HEK293 (cell line): ENCODE measurements at regions not wholly inside any gene's neighbourhood (a gene's known extent, or its start where the extent isn't known, plus 50 kb on each side); places are given as distances from the start of the nearest gene placed in this dataset.

ENCODE experiments used
- CTCF ChIA-PET: fragments of 350-600 bp; formaldehyde crosslinking; extraction: SDS; loops from one replicate; lab custom pipeline; 2021; ENCODE audit warnings: antibody characterized with exemption; lab: Yijun Ruan, JAX
- POLR2A ChIA-PET: fragments of 300-600 bp; formaldehyde crosslinking; extraction: SDS; loops from one replicate; lab custom pipeline; 2020; ENCODE audit warnings: antibody characterized with exemption, inconsistent platforms; lab: Yijun Ruan, JAX
- H3K27ac ChIP-seq: fragments of 200-500 bp; sonication (Bioruptor generic); 2 replicates; pipeline ENCODE4 v1.5.1; 2014; ENCODE audit warnings: low read depth, low read length, control low read depth, inconsistent platforms; ENCODE audit errors: extremely low read depth
- H3K36me3 ChIP-seq, 2 experiments: fragments of 200-500 bp in 1 of 2; sonication (Bioruptor generic) in 1 of 2; 1 replicate in 1 of 2; 2 replicates in 1 of 2; pipeline ENCODE4 v1.5.1; 2014 to 2017; ENCODE audit warnings: inconsistent platforms in 2 of 2, low read length in 2 of 2; ENCODE audit not compliant: control insufficient read depth in 2 of 2, insufficient read depth in 1 of 2
- H3K4me1 ChIP-seq: fragments of 200-500 bp; sonication (Bioruptor generic); 2 replicates; pipeline ENCODE4 v1.5.1; 2014; ENCODE audit warnings: mild to moderate bottlenecking, low read length, inconsistent platforms; ENCODE audit not compliant: control insufficient read depth, insufficient read depth
- H3K4me3 ChIP-seq: 2 replicates; pipeline ENCODE4 v1.5.1; 2011; ENCODE audit warnings: low read depth, mild to moderate bottlenecking, control low read depth, low read length, moderate library complexity
- H3K9me3 ChIP-seq: fragments of 200-500 bp; sonication (Bioruptor generic); 2 replicates; pipeline ENCODE4 v1.5.1; 2014; ENCODE audit warnings: low read depth, low read length, inconsistent platforms; ENCODE audit not compliant: control insufficient read depth, insufficient read depth
- RBAK ChIP-seq: fragments of 450-650 bp; formaldehyde crosslinking; IDR thresholded peaks from 2 replicates; pipeline ENCODE4 v1.5.1; 2016; ENCODE audit warnings: missing biosample characterization, missing genetic modification characterization
- SALL2 ChIP-seq: fragments of 450-650 bp; formaldehyde crosslinking; IDR thresholded peaks from 2 replicates; pipeline ENCODE4 v1.5.0; 2017; ENCODE audit warnings: missing biosample characterization, mild to moderate bottlenecking, missing genetic modification characterization, borderline replicate concordance
- WT1 ChIP-seq: fragments of 450-650 bp; formaldehyde crosslinking; IDR thresholded peaks from 2 replicates; pipeline ENCODE4 v1.5.1; 2016; ENCODE audit warnings: missing biosample characterization, missing genetic modification characterization
- ZBTB1 ChIP-seq: fragments of 450-650 bp; formaldehyde crosslinking; IDR thresholded peaks from 2 replicates; pipeline ENCODE4 v1.5.1; 2016; ENCODE audit warnings: missing biosample characterization, missing genetic modification characterization
- ZEB2 ChIP-seq: fragments of 450-650 bp; formaldehyde crosslinking; IDR thresholded peaks from 2 replicates; pipeline ENCODE4 v1.5.1; 2016; ENCODE audit warnings: missing biosample characterization, missing genetic modification characterization
- ZIC2 ChIP-seq: fragments of 450-650 bp; formaldehyde crosslinking; IDR thresholded peaks from 2 replicates; pipeline ENCODE4 v1.5.1; 2016; ENCODE audit warnings: missing biosample characterization, missing genetic modification characterization
- ZNF114 ChIP-seq: fragments of 450-650 bp; formaldehyde crosslinking; IDR thresholded peaks from 2 replicates; pipeline ENCODE4 v1.5.0; 2017; ENCODE audit warnings: missing biosample characterization, missing genetic modification characterization
- ZNF221 ChIP-seq: fragments of 450-650 bp; formaldehyde crosslinking; IDR thresholded peaks from 2 replicates; pipeline ENCODE4 v1.5.1; 2017; ENCODE audit warnings: missing biosample characterization, missing genetic modification characterization, borderline replicate concordance
- ZNF280D ChIP-seq: fragments of 450-650 bp; formaldehyde crosslinking; IDR thresholded peaks from 2 replicates; pipeline ENCODE4 v1.5.1; 2016; ENCODE audit warnings: missing biosample characterization, missing genetic modification characterization
- ZNF302 ChIP-seq: fragments of 450-650 bp; formaldehyde crosslinking; IDR thresholded peaks from 2 replicates; pipeline ENCODE4 v1.5.1; 2016; ENCODE audit warnings: missing biosample characterization, missing genetic modification characterization, low read depth
- ZNF404 ChIP-seq: fragments of 450-650 bp; formaldehyde crosslinking; IDR thresholded peaks from 2 replicates; pipeline ENCODE4 v1.5.1; 2017; ENCODE audit warnings: missing biosample characterization, missing genetic modification characterization
- ZNF416 ChIP-seq: fragments of 450-650 bp; formaldehyde crosslinking; IDR thresholded peaks from 2 replicates; pipeline ENCODE4 v1.5.1; 2016; ENCODE audit warnings: missing biosample characterization, missing genetic modification characterization
- ZNF433 ChIP-seq: fragments of 450-650 bp; formaldehyde crosslinking; IDR thresholded peaks from 2 replicates; pipeline ENCODE4 v1.5.1; 2016; ENCODE audit warnings: missing biosample characterization, missing genetic modification characterization, low read depth
- ZNF514 ChIP-seq: fragments of 450-650 bp; formaldehyde crosslinking; IDR thresholded peaks from 2 replicates; pipeline ENCODE4 v1.5.1; 2016; ENCODE audit warnings: missing biosample characterization, missing genetic modification characterization
- ZNF529 ChIP-seq: fragments of 450-650 bp; formaldehyde crosslinking; IDR thresholded peaks from 2 replicates; pipeline ENCODE4 v1.5.1; 2017; ENCODE audit warnings: missing genetic modification characterization, missing biosample characterization; ENCODE audit not compliant: insufficient replicate concordance
- ZNF558 ChIP-seq: fragments of 450-650 bp; formaldehyde crosslinking; IDR thresholded peaks from 2 replicates; pipeline ENCODE4 v1.5.1; 2016; ENCODE audit warnings: missing biosample characterization, missing genetic modification characterization
- ZNF580 ChIP-seq: fragments of 450-650 bp; formaldehyde crosslinking; IDR thresholded peaks from 2 replicates; pipeline ENCODE4 v1.5.1; 2016; ENCODE audit warnings: missing biosample characterization, missing genetic modification characterization
- ZNF585B ChIP-seq: fragments of 450-650 bp; formaldehyde crosslinking; IDR thresholded peaks from 2 replicates; pipeline ENCODE4 v1.5.1; 2016; ENCODE audit warnings: missing biosample characterization, missing genetic modification characterization
- ZNF645 ChIP-seq: fragments of 450-650 bp; formaldehyde crosslinking; IDR thresholded peaks from 2 replicates; pipeline ENCODE4; 2016; ENCODE audit warnings: missing biosample characterization, missing genetic modification characterization
- ZNF670 ChIP-seq: fragments of 450-650 bp; formaldehyde crosslinking; IDR thresholded peaks from 2 replicates; pipeline ENCODE4 v1.5.1; 2016; ENCODE audit warnings: missing biosample characterization, missing genetic modification characterization, low read depth
- ZNF777 ChIP-seq: fragments of 450-650 bp; formaldehyde crosslinking; IDR thresholded peaks from 2 replicates; pipeline ENCODE4 v1.5.1; 2017; ENCODE audit warnings: missing biosample characterization, missing genetic modification characterization, borderline replicate concordance
- ZNF785 ChIP-seq: fragments of 450-650 bp; formaldehyde crosslinking; IDR thresholded peaks from 2 replicates; pipeline ENCODE4 v1.5.1; 2016; ENCODE audit warnings: missing biosample characterization, missing genetic modification characterization

GRCh38 chr3:14284694-14285547 lies 106.3 kb downstream of the LSM3 start:
- ChIA-PET CTCF (interaction anchor here (0.6 to 1.0 kb wide), 2 partner anchors 8 to 81 kb away, joined by 3 read pairs; no protein-coding TSS in a partner anchor), POLR2A (interaction anchor here (0.6 kb wide), 1 partner anchor 11 kb away, joined by 3 read pairs; no protein-coding TSS in a partner anchor)
- Histone ChIP-seq H3K9me3 (no peaks in the 10 kb centered on the region), H3K27ac (no peak overlapping the region), H3K36me3 (no peaks in the 10 kb centered on the region), H3K4me3 (no peak overlapping the region)
- TF ChIP-seq ZNF416 (tag by site-specific recombination) (no peak), ZIC2 (tag by site-specific recombination) (peak; percentile 51; the same call in 1 of the 2 replicates)
- TF ChIP-seq, all 188 proteins: peak for 1
- 0 out of 2 replicates have a peak, but pooled peaks cover 3% of the 10 kb centered on the region for H3K4me1 ChIP-seq

GRCh38 chr3:14285548-14285925 lies 106.9 kb downstream of the LSM3 start:
- Histone ChIP-seq H3K36me3 (no peaks in the 10 kb centered on the region), H3K4me3 (no peak overlapping the region), H3K9me3 (no peaks in the 10 kb centered on the region), H3K27ac (no peak overlapping the region), H3K4me1 (0 out of 2 replicates have a peak, but pooled peaks cover 5% of the 10 kb centered on the region)
- ChIA-PET POLR2A (interaction anchor here (0.6 kb wide), 1 partner anchor 12 kb away, joined by 3 read pairs; no protein-coding TSS in a partner anchor), CTCF (interaction anchor here (0.6 to 1.0 kb wide), 2 partner anchors 9 to 82 kb away, joined by 3 read pairs; no protein-coding TSS in a partner anchor)
- TF ChIP-seq ZNF777 (tag by site-specific recombination) (no peak), ZNF580 (tag by site-specific recombination) (no peak), ZBTB1 (tag by site-specific recombination) (no peak), ZEB2 (no peak), ZNF221 (tag by site-specific recombination) (no peak), ZNF302 (tag by site-specific recombination) (no peak), ZNF404 (tag by site-specific recombination) (no peak), ZNF114 (tag by site-specific recombination) (no peak), ZNF514 (tag by site-specific recombination) (no peak), WT1 (tag by site-specific recombination) (no peak), ZNF280D (tag by site-specific recombination) (no peak), ZNF529 (no peak), ZNF558 (tag by site-specific recombination) (no peak), RBAK (tag by site-specific recombination) (no peak), ZNF645 (tag by site-specific recombination) (no peak), ZNF670 (tag by site-specific recombination) (no peak), ZNF585B (tag by site-specific recombination) (no peak), SALL2 (tag by site-specific recombination) (no peak), ZNF433 (no peak), ZNF785 (tag by site-specific recombination) (no peak)
